HG03039 (cell line): ENCODE measurements at regions not wholly inside any gene's neighbourhood (a gene's known extent, or its start where the extent isn't known, plus 50 kb on each side); places are given as distances from the start of the nearest gene placed in this dataset.
"Not testable (repeated sequence)": the region's sequence is repeated elsewhere in the genome, so short reads cannot be mapped to it uniquely, and the experiment has no call there.

ENCODE experiments used
- ATAC-seq: cut with Tn5 transposase; IDR thresholded peaks from one replicate; pipeline ENCODE4 v1.9.1; 2021; ENCODE audit warnings: mild to moderate bottlenecking, moderate library complexity; ENCODE audit not compliant: unreplicated experiment

GRCh38 chr16:72657791-72658190 is 390.1 kb downstream of the ZFHX3 start:
- ATAC-seq: peak; percentile 85

- ATAC-seq: no peak
Measured at GRCh38 chr16:72657164-72657563, 390.8 kb downstream of the ZFHX3 start.

GRCh38 chr16:72654535-72654934 is 393.4 kb downstream of the ZFHX3 start:
- no peak for ATAC-seq

GRCh38 chr16:72649254-72649944 is 398.5 kb downstream of the ZFHX3 start:
- no peak for ATAC-seq

GRCh38 chr16:72646615-72647014 is 401.3 kb downstream of the ZFHX3 start:
- ATAC-seq: no peak

GRCh38 chr16:72645538-72645937 is 402.4 kb downstream of the ZFHX3 start:
- no peak for ATAC-seq

GRCh38 chr16:72644911-72645310 is 403.0 kb downstream of the ZFHX3 start:
- no peak for ATAC-seq

- ATAC-seq: no peak
Measured at GRCh38 chr16:72639494-72639893, 408.4 kb downstream of the ZFHX3 start.

GRCh38 chr16:72637306-72637705 is 410.6 kb downstream of the ZFHX3 start:
- no peak for ATAC-seq

GRCh38 chr16:72635694-72636093 is 412.2 kb downstream of the ZFHX3 start:
- no peak for ATAC-seq

- no peak for ATAC-seq
Measured at GRCh38 chr16:72635104-72635503, 412.8 kb downstream of the ZFHX3 start.

- not testable (repeated sequence) for ATAC-seq
Measured at GRCh38 chr16:72627182-72627896, 420.6 kb downstream of the ZFHX3 start.

GRCh38 chr16:72626623-72627022 is 421.3 kb downstream of the ZFHX3 start:
- no peak for ATAC-seq

- no peak for ATAC-seq
Measured at GRCh38 chr16:72621651-72622050, 426.3 kb downstream of the ZFHX3 start.

GRCh38 chr16:72620853-72621252 is 427.1 kb downstream of the ZFHX3 start:
- no peak for ATAC-seq

GRCh38 chr16:72620348-72620747 is 427.6 kb downstream of the ZFHX3 start:
- ATAC-seq: no peak

GRCh38 chr16:72615856-72616255 is 432.1 kb downstream of the ZFHX3 start:
- ATAC-seq: no peak

GRCh38 chr16:72612718-72613117 is 435.2 kb downstream of the ZFHX3 start:
- ATAC-seq: no peak

- ATAC-seq: no peak
Measured at GRCh38 chr16:72612256-72612655, 435.7 kb downstream of the ZFHX3 start.

GRCh38 chr16:72609933-72610332 is 438.0 kb upstream of the PMFBP1 start:
- ATAC-seq: no peak

- ATAC-seq: no peak
Measured at GRCh38 chr16:72609066-72609465, 437.1 kb upstream of the PMFBP1 start.

GRCh38 chr16:72604375-72604774 is 432.4 kb upstream of the PMFBP1 start:
- ATAC-seq: peak; percentile 68
